ENCODE measurements at regions not wholly inside any gene's neighbourhood (a gene's known extent, or its start where the extent isn't known, plus 50 kb on each side); places are given as distances from the start of the nearest gene placed in this dataset.

DNA sequence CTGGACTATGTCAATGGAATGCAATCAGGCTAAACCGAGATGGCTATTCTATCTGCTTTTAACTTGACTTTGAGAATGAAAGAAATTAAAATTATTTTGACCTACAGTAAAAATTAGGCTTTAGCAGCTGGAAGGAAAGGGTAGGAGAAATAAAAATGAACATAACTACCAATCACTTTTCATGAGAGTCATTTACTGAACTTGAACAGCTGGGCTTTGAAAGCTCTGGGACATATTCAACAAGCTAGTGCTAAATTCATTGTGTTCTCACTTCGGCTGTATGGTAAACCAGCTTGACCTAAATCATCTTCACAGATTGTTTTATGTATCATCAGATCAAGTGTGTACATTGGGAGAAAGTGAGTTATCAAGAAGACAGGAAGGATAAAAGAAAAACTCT lies 161.5 kb upstream of the STXBP5 start:
- no peak for DNase-seq

DNA sequence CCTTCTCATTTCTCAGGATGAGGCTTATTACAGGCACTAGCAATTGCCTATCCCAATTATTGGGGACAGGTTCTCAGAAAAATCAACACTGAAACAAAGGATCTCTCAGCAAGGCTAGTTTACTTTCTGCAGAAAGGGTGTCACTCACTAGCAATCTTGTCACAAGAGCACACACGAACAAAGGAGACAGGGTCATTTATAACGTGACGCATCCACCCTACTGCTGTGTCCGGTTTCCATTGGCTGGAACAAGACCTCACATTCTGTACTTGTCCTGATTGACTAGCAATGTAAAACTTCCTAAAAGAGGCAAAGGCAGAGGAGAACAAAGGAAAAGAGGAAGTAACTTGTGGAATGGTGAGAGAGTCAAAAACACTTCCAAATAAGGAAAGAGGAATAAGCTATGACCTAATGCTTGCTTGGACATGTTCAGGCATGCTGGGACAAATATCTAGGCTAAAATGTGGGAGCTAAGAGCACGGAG lies 160.2 kb upstream of the STXBP5 start:
- DNase-seq: no peak

DNA sequence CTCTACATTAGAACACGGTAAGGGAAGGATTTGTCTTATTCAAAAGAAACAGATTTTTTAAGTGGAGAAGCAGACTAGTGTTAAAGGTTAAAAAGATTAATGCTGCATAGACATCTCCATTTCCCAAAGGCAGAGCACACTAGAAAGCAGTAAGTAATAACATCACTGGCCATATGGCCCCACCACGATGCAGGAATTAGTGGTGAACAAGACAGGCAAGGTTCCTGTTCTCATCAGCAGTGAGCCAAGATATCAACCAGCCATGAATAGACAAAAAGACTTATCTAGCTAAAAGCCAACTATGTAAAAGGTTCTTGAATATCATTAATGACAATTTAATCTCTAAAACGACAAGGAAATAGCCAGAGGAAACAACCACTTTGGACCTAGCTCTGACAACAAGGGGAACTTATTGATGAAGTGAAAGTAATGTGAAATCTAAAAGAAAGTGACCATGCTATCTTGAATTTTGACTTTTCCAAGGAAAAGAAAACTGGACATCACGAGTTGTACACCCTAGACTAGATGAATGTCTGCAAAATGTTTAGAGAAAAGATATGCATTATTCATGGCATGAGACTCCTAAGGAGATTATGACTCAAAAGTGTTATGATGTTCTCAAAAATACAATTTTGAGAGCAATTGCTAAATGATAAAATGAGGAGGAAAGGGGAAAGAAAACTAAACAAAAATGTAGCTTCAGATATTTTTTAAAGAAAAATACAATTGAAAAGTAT lies 157.9 kb upstream of the STXBP5 start:
- no peak for DNase-seq

DNA sequence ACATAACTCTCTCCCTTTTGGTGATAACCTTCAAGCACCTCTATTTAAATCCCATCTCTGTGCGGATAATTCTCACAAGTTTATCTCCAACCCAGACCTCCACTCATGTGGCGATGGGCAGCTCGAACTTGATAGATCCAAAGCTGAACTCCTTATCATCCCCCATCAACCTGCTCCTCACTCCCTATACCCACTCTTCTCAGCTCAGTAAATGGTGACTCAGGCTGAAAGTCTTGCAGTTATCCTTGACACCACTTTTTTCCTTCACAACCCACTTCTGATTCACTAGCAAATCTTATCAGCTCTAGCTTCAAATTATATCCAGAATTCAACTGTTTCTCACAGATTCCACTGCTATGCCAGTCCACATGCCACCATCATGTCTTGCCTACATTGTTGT lies 155.3 kb upstream of the STXBP5 start:
- DNase-seq: no peak

DNA sequence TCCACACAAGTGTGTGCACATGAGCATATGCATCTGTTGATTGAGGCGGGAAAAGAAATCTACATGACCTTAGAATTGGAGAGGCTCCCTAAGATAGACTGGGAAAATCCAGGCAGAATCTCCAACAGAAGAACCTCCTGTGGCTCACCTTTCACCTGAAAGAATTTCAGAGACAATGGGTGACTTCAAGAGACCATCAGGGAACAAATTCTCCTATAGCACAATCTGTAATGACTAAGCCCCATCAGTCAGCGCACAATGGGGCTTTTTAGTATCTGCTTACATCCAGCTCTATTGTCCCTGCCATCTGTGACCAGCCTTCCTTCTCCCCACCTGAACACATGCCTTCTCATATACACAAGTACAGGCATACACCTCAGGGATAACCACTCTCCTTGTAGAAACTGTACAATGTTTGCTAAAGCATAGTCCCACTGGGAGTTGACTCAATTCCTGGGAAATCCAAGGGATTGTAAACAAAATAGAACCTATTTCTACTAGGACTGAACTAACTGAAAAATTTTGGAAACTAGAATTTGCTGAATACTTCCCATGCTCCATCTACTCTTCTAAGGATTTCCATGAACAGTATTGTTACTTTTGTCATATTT lies 150.8 kb upstream of the STXBP5 start:
- no peak for DNase-seq

DNA sequence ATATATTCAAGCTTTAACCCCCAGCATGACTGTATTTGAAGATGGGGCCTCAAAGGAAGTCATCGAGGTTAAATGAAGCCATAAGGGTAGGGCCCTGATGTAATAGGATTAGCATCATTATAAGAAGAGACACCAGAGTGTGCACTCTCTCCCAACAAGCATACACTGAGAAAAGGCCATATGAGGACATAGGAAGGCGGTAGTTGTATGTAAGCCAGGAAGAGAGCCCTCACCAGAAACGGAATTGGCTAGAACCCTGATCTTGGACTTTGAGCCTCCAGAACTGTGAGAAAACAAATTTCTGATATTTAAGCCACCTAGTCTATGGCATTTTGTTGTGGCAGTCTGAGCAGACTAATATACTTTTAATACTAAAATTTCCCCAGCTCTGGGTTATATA lies 150.1 kb upstream of the STXBP5 start:
- DNase-seq: no peak

DNA sequence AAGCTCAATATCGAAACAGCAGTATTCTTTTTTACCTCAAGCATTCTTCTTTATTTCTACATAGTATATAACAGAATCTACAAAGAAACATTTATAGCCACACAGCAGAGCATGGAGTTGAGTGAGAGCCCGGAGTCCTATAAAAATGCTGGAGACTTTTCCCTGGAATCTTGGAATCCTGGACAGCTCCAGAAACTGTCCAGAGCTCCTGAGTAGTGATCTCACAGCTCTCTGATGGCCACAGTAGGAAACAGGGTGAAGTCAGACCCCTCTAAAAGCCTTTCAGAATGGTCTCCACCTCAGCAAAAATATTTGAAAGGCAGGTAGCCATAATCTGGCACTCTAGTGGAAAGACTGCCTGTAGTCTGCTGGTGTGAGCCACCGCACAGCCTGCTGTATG lies 149.3 kb upstream of the STXBP5 start:
- no peak for DNase-seq

DNA sequence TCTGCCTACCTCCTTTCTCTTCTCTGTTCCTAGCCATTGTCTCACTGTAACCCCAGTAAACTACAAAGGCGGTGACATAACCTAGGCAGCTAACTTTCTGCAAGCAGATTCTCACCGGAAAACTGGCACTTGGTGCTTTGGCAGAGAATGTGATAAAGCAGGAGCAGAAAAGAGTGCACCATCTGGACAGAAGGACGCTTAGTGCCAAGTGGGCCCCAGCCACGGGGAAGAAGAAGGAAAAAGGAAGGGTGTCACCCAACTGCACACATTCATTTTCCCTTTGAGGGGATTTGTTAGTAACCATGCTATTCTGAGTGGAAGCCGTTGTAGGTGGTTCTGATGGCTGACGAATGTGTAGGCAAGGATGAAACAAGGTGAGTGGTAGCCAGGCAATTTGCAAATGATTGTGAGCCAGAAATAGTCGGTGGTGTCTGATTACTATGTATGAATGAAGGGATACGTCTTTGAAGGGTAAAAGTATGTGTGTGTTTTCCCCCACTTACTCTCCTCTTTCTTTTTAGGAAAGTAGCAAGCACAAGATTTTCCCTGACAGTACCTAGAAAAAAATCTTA lies 148.3 kb upstream of the STXBP5 start:
- DNase-seq: no peak

DNA sequence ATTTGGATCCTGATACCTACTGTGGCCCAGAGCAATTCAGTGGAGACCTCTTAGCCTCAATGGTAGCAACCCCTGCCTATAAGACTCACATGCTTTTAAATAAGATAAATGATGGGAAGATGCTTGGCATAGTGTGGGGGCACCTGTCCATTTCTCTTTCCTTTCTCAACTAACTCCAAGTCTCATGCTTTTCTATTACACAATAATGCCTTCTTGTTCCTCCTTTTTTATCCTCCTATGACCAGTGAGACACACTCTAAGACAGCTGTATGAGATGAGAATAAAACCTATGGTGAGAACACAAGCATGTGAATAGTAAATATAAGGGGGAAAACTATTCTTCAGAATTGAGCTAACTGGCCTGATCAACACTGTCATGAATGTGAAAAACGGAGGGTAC lies 147.0 kb upstream of the STXBP5 start:
- no peak for DNase-seq

DNA sequence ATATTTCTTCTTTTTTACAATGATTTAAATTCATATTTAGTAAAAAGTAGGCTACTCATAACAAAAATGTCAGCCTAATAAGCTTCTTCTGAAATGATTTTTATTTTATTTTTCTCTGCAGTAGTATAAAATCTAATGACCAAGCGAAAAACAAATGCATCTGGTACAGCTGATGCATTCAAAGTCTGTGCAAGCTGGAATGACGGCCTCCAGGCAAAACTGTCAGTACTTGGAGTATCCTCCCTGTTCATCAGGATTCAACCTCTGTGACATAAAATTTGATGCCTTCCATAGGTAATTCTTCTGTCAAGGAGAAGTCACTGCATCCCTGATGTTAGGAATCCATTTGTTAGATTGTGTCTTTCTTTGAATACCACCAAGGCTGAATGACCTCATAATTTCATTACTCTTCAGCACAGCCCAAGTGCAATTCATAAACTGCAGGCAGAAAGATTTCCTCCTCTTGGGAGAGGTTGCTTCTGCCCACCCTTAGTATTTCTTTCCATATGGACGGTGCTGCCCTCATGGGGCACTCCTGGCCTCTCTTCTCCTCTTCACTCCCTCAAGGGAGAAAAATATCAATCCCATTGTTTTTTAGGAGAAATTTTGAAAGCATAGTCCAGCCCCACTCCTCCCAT lies 146.4 kb upstream of the STXBP5 start:
- no peak for DNase-seq

DNA sequence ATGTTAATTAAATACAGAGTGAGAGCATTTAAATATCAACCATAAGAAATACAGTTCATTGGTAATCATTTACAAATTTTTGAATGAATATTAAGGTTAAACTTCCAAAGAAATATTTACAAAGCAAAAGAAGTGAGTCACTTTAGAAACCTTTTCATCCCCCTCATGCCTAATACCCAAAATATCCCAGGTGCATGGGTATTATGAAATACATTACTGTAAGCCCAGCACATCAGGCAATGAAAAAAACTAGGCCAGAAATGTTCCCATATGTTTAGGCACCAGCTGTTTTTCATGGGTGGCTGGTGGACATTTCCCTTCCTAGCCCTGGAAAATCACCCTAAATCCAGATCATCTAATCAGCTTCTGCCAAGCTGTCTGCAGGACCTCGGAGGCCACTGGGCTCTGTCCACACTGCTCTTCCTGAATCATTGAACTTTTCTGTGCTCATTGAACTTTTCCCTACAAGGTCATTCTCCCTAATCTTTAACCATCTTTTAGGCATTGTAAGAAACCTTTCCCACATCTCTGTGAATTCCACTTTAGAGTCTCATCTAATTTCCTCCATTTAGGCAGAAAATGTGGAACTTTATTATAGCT lies 145.3 kb upstream of the STXBP5 start:
- no peak for DNase-seq

DNA sequence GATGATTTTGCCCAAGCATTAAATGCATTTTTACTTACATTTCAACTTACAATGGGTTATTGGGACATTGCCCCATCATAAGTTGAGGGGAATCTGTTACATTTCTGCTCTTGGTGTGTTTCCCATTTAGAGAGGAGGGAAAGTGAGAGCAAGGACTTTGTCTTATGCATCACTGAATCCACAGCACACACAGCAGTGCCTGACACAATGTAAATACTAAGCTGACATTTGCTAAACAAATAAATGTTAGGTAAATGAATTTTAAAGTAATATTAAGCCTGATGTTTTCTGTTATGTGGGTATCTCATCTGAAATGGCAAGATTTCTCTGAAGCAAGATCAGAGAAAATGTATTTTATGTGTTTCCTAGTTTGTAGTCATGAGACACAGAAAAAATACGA lies 143.6 kb upstream of the STXBP5 start:
- DNase-seq: no peak

DNA sequence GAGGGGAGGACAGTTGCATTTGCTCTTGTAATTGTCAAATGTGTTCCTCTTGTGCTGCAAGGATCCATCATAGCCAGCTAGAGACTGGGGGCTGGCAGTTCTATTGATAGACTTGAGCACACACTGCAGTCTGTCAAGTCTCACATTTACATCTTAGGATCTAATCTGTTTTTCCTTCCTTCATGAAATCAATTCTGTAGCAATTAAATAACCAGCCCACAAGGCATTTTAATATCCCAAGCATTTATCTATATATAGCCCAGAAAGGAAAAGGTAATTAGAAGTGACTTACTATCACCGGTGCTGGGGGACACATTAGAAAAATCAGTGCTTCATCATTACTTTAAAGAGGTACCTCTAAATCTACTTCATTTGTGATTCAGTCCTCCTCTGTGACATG lies 143.0 kb upstream of the STXBP5 start:
- no peak for DNase-seq

DNA sequence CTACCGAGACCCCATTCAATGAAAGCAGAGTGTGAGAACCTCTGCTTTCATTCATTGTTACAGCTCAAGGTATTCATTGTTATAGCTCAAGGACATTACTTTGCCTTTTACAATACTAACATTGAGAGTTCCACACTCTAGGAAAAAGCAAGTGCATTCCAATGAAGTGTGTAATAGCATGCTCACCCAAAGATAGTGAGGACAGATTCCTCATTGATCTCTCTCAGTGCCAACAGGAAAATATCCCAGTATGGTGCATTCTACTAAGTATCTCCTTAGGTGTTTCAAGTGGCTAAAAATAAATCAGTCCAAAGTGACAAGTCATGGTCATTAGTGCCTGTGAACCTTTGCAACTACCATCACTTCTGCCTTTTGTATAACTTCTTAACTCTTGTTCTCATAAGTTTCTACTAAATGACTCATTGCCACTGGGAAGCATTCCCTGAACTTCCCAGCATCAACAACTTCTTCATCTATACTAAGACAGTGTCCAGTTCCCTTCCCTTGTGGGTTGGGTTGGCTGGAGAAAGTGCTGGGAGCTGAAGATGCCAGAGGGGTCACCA lies 140.7 kb upstream of the STXBP5 start:
- no peak for DNase-seq

DNA sequence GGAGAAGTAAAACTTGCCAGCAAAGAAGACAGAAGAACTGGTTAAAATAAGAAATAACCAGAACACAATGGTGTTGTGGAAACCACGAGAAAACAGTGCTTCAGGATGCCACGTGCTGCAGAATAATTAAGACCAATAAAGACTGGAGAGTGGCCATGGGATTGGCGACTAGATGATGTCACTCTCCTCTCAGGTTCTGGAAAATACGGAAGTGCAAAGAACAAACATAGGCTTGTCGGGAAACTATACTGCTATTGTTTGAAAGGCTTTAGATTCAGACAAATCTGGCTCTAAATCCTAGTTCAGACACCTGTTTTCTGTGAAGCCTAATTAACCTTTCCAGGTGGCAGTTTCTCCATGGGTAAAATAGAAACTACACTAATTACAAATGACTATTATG lies 138.4 kb upstream of the STXBP5 start:
- DNase-seq: no peak

DNA sequence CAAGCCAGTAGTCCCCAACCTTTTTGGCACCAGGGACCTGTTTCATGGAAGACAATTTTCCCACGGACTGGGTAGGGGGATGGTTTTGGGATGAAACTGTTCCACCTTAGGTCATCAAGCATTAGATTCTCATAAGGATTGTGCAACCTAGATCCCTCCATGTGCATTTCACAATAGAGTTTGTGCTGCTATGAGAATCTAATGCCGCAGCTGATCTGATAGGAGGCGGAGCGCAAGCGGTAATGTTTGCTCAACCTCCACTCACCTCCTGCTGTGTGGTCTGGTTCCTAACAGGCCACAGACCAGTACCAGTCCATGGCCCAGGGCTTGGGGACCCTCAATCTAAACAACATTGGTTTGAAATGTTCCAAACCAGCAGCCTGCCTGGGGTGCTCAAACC lies 137.0 kb upstream of the STXBP5 start:
- DNase-seq: no peak

DNA sequence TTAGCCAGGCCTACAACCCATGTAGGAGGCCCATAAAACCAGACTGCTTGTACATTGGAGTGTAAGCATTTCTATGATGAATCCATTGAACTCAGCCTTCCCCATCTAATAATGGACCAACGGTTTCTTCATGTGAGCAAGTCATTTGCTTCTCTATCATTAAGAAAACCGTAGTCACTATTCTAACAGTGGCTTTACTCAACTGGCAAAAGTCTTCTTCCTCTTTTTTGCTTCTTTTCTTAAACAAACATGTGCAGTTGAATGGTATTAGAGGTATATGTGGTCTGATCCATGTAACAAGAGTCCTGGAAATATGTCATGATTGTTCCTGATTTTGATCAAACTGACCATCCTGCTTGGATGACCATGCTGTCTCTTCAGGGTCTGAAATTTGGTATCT lies 132.4 kb upstream of the STXBP5 start:
- no peak for DNase-seq

DNA sequence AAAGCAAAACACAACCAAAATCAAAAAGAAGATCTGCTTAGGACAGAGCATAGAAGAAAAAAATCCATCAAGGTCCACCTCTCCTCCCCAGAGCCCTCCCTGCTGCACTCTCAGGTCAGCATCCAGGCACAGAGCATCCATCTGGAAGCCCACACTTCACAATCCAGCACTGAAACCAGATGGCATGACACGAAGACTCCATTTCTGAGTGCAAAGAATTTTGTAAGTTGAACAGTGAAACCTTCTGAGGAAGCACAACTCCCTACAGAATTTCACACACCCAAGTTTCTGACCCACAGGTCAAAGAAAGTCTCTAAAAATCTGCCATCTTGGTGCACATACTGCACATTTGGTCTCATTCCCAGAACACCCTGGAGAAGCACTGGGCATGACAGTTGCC lies 128.8 kb upstream of the STXBP5 start:
- DNase-seq: no peak

DNA sequence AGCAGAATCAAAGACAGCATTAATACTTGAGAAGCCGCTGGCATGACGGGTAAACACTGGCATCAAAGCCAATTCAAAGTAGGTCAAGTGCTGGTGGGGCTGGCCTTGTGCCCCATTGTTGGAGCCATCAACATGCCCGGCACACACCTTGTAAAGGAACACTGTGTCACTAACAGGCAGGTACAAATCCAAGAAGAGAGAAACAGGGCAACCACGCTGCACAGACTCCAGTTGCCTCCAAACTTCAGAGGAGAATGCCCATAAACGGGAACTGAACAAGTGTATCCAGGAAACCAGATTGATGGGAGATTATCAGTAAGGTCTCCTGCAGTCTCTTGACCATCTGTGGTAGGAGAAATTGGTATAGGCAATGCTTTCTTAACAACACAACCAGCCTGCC lies 127.0 kb upstream of the STXBP5 start:
- no peak for DNase-seq

DNA sequence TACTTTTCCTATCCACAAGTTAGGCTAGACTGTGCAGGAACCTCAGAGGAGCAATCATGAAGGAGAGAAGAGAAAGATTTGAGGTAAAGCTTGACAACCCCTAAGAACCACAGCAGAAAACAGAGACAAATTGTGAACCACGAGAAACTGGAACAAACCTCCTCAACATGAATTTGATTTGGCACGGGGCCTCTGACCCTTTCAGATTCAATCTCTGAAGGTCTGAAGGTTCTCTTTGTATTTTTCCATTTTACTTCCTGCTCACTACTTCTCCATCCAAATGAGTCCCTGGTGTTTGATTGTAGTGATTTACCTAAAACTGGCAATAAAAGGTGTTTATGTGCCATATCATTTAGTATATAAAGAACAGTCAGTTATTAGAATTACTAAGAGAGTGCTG lies 126.1 kb upstream of the STXBP5 start:
- no peak for DNase-seq

DNA sequence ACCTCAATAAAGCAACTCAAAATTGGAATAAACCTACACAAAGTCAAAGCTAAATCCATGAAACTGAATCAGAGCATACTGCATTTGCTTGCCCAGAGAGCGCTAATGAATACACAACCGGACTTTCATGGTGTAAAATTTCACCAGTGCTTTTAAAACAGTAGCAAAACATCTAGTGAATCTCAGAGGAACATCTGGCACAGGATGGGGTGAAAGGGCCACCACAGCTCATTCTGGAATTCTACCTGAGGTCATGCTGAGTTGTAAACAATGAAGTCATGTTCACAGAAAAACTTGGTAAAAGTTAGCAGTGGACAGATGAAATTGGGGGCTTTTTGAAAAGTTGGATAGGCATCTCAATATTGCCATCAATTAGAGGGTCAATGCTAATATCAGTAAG lies 125.6 kb upstream of the STXBP5 start:
- no peak for DNase-seq

DNA sequence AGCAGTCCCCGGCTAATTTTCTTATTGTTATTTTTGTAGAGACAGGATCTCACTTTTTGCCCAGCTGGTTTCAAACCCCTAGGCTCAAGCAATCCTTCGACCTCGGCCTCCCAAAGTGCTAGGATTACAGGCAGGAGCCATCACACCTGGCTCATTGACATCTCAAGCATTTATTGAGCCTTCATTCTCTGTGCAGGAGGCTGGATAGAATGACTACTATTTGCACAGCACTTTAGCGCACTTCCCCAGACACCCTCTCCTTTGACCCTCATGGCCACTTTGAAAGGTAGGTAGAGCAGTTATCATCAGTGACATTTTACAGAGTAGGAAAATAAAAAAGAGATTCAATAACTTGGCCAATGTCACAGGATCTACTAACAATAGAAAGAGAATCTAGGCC lies 124.0 kb upstream of the STXBP5 start:
- DNase-seq: no peak

DNA sequence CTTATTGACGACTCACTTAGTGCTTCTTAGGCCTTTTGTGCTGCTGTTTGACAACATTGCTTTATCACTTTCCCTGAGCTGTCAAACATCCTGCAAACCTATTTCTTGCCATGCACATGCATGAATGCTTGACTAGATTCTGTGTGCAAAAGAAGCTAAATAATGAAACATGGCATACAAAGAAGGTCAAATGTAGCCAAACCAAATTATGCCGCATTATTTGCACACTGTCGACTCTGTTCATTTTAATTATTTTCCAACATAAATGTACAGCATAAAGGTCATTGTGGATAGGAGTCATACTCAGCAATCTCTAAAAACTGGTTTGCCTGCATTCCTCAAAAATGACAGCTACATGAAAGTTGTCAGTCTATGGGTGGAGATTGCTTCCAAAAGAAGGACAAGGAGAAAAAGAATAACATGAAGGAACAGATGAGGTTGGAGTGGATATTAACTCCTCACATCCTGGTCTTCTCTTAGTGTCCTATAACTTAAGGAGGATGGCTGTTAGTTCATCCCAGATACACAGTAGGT lies 123.1 kb upstream of the STXBP5 start:
- no peak for DNase-seq

Measured in CD4-positive, alpha-beta T cell treated with Interleukin-4 for 4 hours (primary cell).